ENCODE measurements at regions not wholly inside any gene's neighbourhood (a gene's known extent, or its start where the extent isn't known, plus 50 kb on each side); places are given as distances from the start of the nearest gene placed in this dataset.

DNA sequence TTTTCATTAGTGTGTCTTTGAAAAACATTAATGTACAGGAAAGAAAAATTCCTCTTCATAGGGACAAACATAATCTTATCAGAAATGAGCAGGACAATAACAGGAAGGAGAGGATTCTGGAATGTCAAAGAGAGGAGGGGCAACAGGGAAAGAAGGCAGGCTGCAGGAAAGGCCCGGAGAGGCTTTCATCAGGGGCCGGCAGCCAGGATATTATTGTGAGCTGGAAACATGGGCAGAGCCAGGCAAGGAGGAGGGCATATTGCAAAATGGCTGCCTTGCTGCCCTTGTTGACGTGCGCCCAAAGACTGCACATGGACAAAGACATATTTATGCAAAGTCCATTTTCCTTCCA lies 433.7 kb downstream of the ETS1 start:
- no peaks in the 10 kb centered on the region for H3K36me3 ChIP-seq
- H3K27me3 ChIP-seq: no peaks in the 10 kb centered on the region
- H3K9me3 ChIP-seq: no peaks in the 10 kb centered on the region
- no peaks in the 10 kb centered on the region for H3K4me1 ChIP-seq
- no peak overlapping the region for H3K27ac ChIP-seq
- 78% methylated on average over 4 of the region's 4 CpGs for WGBS
- TF ChIP-seq POLR2AphosphoS5 (IDR thresholded peaks at IDR 0.05) (no peak), EP300 (IDR thresholded peaks at IDR 0.05) (no peak), POLR2A (IDR thresholded peaks at IDR 0.05) (no peak)
- TF ChIP-seq, protein P1, sequence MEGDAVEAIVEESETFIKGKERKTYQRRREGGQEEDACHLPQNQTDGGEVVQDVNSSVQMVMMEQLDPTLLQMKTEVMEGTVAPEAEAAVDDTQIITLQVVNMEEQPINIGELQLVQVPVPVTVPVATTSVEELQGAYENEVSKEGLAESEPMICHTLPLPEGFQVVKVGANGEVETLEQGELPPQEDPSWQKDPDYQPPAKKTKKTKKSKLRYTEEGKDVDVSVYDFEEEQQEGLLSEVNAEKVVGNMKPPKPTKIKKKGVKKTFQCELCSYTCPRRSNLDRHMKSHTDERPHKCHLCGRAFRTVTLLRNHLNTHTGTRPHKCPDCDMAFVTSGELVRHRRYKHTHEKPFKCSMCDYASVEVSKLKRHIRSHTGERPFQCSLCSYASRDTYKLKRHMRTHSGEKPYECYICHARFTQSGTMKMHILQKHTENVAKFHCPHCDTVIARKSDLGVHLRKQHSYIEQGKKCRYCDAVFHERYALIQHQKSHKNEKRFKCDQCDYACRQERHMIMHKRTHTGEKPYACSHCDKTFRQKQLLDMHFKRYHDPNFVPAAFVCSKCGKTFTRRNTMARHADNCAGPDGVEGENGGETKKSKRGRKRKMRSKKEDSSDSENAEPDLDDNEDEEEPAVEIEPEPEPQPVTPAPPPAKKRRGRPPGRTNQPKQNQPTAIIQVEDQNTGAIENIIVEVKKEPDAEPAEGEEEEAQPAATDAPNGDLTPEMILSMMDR (IDR thresholded peaks at IDR 0.05): no peak
- H3K4me3 ChIP-seq: no peak overlapping the region
- DNase-seq (ENCODE audit: low spot score in 2 of 2): no peak

DNA sequence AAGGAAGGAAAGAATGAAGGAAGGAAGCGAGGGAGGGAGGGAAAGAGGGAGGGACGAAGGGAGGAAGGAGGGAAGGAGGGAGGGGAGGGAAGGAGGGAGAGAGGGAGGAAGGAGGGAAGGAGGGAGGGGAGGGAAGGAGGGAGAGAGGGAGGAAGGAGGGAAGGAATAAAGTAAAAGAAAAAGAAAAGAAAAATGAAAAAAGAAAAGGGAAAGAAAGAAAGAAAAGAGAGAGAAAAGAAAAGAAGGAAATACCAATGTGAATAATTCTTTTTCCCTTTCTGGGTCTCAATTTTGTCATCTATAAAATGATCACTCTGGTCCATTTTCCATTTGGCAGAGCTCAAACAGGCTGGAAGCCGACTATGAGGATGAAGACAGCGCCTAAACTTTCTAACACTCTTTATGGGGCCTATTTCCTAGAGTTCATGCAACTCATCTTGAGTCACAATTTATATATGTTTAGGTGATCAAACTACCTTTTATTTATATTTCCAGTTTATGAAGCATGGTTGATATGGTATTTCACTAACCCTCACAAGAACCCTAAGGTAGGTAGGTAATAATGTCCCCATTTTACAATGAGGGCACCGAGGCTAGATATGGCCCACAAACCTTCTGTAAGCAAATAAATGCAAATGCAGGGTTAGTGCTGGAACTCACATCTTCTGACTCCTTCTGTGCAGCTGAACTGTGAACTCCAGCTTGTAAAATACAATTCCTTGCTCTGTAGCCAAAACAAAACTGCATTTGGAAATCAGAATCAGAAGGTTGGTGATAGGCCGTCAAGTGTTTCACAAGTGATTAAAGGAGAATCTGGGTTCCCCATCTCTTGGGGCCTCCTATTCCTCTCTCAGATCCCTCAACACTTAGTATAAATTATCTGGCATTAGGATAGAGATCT lies 434.3 kb downstream of the ETS1 start:
- 86% methylated on average over 6 of the region's 6 CpGs for WGBS
- no peak overlapping the region for H3K4me3 ChIP-seq
- no peaks in the 10 kb centered on the region for H3K36me3 ChIP-seq
- TF ChIP-seq, protein P1 (IDR thresholded peaks at IDR 0.05): no peak
- no peak for TF ChIP-seq POLR2AphosphoS5 (IDR thresholded peaks at IDR 0.05)
- H3K27me3 ChIP-seq: no peaks in the 10 kb centered on the region
- H3K27ac ChIP-seq: no peak overlapping the region
- no peaks in the 10 kb centered on the region for H3K4me1 ChIP-seq
- H3K9me3 ChIP-seq: no peaks in the 10 kb centered on the region
- no peak for DNase-seq (ENCODE audit: low spot score in 2 of 2)

DNA sequence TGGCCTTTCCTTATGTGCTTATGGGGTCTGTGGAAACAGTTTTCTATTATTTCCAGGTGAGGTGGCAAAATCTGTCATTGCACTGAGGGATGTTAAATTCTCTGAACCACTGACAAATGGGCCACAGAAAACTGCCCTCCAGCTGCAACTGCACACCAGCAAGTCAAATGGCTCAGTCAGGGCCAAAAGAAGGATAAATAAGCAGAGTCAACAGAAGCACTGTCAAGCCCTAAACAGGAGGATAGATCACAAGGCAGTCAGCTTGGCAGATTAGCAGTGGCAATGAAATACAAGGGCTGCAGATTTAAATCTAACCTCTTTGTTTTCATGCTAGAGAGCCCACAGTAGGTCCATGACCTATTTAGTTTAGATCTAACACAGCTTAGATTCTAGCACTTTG lies 435.6 kb downstream of the ETS1 start:
- Histone ChIP-seq H3K27me3 (no peaks in the 10 kb centered on the region), H3K4me1 (no peaks in the 10 kb centered on the region), H3K36me3 (no peaks in the 10 kb centered on the region), H3K9me3 (no peaks in the 10 kb centered on the region), H3K27ac (no peak overlapping the region), H3K4me3 (no peak overlapping the region)
- TF ChIP-seq, protein P1 (IDR thresholded peaks at IDR 0.05): no peak
- no peak for TF ChIP-seq POLR2AphosphoS5 (IDR thresholded peaks at IDR 0.05)
- no peak for TF ChIP-seq POLR2A (IDR thresholded peaks at IDR 0.05)
- no peak for TF ChIP-seq EP300 (IDR thresholded peaks at IDR 0.05)
- DNase-seq (ENCODE audit: low spot score in 2 of 2): no peak

DNA sequence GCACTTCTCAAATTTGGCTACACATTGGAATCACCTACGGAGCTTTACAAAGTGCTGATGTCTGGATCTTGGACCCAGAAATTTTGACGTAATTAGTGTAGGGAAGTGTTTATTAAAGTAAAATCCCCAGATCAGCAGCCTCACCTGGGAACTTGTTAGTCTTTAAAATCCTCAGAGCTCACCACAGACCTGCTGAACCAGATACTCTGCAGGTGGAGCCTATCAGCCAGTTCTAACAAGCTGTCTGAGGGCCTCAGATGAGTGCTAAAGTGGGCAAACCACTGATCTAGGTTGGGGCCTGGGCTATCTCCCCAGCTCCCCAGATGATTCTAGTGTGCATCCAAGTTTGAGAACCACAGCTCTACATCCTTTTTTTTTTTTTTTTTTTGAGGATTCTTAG lies 436.0 kb downstream of the ETS1 start:
- Histone ChIP-seq H3K27ac (no peak overlapping the region), H3K36me3 (no peaks in the 10 kb centered on the region), H3K9me3 (no peaks in the 10 kb centered on the region), H3K27me3 (no peaks in the 10 kb centered on the region), H3K4me3 (no peak overlapping the region), H3K4me1 (no peaks in the 10 kb centered on the region)
- DNase-seq (ENCODE audit: low spot score in 2 of 2): no peak
- WGBS: 80% methylated on average over 2 of the region's 2 CpGs
- TF ChIP-seq EP300 (IDR thresholded peaks at IDR 0.05): no peak
- TF ChIP-seq POLR2AphosphoS5 (IDR thresholded peaks at IDR 0.05): no peak
- TF ChIP-seq, protein P1 (IDR thresholded peaks at IDR 0.05): no peak
- TF ChIP-seq POLR2A (IDR thresholded peaks at IDR 0.05): no peak

DNA sequence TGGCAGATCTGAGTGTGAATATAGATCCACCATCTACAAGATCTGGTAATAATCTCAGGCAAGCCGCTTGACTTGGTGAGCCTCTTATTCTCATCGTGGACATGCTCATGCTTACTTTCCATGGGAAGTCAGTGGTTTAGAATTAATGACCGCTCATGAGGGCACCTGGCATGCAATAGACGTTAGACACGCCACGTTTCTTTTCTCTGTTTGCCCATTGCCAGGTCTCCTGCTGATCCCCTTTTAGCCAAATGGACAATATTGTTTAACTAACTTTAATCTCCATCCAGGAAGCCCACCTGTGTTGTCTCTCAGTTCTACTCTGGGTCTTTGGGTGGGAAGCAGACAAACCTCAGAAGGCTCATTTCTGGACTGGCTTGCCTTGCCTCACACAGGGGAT lies 439.1 kb downstream of the ETS1 start:
- Histone ChIP-seq H3K36me3 (no peaks in the 10 kb centered on the region), H3K27ac (no peak overlapping the region), H3K4me3 (no peak overlapping the region), H3K27me3 (no peaks in the 10 kb centered on the region), H3K4me1 (no peaks in the 10 kb centered on the region), H3K9me3 (no peaks in the 10 kb centered on the region)
- WGBS: 94% methylated on average over 6 of the region's 6 CpGs
- TF ChIP-seq EP300 (IDR thresholded peaks at IDR 0.05): no peak
- TF ChIP-seq POLR2AphosphoS5 (IDR thresholded peaks at IDR 0.05): no peak
- TF ChIP-seq, protein P1 (IDR thresholded peaks at IDR 0.05): no peak
- no peak for TF ChIP-seq POLR2A (IDR thresholded peaks at IDR 0.05)
- DNase-seq (ENCODE audit: low spot score in 2 of 2): no peak

All from suprapubic skin (tissue), 4 donors.